GM18508 (cell line): ENCODE measurements at regions not wholly inside any gene's neighbourhood (a gene's known extent, or its start where the extent isn't known, plus 50 kb on each side); places are given as distances from the start of the nearest gene placed in this dataset.

ENCODE experiments used
- ATAC-seq: cut with Tn5 transposase; IDR thresholded peaks from one replicate; pipeline ENCODE4 v1.9.1; 2021; ENCODE audit warnings: moderate number of reproducible peaks; ENCODE audit not compliant: insufficient read depth, unreplicated experiment

DNA sequence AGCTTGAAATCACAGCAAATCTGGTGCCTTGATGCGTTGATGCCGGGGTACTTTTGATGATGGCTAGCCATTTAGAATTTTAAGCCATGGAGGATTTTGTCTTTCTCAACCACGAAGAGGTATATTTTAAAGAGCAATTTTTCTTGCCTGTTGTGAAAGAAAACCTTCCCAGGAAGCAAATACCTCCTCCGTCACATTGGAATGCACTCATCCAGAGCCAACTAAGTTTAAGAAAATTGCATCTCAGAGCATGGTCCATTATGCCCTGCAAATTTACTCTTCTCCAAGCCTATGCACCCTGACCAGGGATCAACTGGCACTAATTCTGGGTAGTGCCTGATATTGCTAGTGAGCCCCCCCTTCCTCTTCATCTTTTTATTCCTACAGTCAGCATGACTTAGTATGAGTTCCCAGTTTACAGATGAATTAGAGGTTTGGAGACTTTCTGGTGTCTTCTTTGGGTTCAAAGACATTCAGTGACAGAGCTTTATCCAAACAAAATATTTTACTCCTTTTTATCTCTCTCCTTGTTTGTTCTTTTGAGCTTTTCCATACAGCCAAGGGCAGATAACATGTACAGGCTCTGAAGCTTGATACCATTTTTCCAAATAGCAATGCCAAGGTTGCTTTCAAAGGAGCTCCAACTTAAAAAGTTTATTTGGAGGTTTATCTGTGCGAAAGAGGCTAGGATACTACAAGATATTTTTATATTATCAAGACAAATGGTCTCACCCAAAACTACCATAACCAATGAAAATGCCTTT lies 56.6 kb upstream of the ANK3 start:
- no peak for ATAC-seq

DNA sequence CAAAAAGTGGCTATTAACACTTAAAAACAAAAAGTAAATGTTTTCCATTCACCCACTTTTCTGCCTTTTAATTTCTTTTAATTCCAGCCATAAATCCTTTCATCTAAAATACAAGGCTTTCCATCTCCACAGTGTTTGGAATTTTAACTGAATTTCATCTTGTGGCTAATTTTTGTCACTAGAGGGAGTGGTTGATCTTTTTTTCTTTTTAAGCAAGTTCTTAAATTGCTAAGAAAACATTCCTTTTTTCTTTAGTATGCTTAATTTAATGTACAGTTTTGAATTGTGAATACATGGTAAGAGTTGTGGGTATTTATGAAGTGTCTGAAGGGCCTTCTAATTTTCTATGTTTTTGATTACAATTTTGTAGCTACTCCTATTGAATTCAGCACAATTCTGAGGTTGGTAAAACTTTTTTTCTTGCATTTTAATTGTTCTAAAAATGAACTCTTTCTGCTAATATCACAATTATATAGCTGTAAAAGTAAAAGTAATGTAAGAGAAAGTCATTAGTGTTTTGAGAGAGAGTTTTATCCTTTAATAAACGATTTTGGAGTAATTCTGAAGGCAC lies 54.9 kb upstream of the ANK3 start:
- ATAC-seq: no peak

DNA sequence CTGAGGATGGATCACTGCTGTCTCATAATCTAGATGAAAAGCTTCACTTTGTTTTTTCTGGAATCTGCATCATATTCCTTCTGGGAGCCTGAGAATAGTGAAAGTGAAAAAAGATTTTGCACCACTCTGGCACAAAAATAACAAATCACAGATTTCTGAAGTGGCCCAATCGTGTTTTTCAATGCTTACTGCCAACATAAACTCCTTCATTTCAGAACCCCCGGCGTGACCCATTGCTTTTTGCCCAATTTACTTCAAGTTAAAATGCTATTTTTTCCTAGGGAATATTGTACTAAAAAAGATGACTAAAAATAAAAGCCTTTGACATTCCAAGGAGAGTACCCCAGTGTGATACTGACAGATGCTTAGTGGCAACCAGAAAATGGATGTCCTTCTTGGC lies 53.7 kb upstream of the ANK3 start:
- no peak for ATAC-seq

GRCh38 chr10:60441515-60441914 lies 51.8 kb upstream of the ANK3 start:
- ATAC-seq: no peak

DNA sequence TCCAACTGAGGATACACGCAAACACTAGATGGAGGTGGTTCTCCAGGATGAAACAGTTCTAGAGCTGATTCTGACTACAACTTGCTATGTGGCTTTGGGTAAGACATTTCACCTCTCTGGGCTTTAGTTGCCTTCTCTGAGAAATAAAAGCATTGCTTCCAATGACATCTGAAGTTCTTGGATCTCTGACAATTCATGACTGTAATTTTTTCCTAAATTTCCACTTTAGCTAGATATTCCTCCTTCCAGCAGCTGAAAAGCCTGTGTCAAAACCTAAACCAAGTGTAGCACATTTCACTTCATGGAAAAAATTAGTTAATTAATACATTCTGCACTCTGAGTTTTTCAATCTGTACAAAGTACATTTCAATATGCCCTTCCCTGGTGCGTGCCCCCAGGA lies 50.0 kb upstream of the ANK3 start:
- ATAC-seq: no peak
